HepG2 (cell line): ENCODE measurements at regions not wholly inside any gene's neighbourhood (a gene's known extent, or its start where the extent isn't known, plus 50 kb on each side); places are given as distances from the start of the nearest gene placed in this dataset.

Source experiments
- ATAC-seq: fragments of 200-7000 bp; cut with Tn5 transposase; 3 replicates; pipeline ENCODE4 v1.9.1; 2020; ENCODE audit warnings: mild to moderate bottlenecking, moderate library complexity
- BruUV-seq: library from RNA; stranded (reverse); fragments of 400-500 nt; replicated peaks from 2 replicates; lab custom pipeline; 2021; lab: Mats Ljungman, UMichigan
- CTCF ChIA-PET: fragments of 300-600 bp; formaldehyde crosslinking; extraction: SDS; loops from one replicate; lab custom pipeline; 2021; ENCODE audit warnings: low total read pairs, inconsistent platforms, low intra/inter-chr PET ratio; lab: Yijun Ruan, JAX
- POLR2A ChIA-PET: fragments of 350-600 bp; sonication (Branson Sonifier 250); formaldehyde crosslinking; loops from one replicate; lab custom pipeline; 2020; ENCODE audit warnings: antibody characterized with exemption, inconsistent platforms; lab: Yijun Ruan, JAX
- DNase-seq: peaks from one replicate; pipeline ENCODE4 v3.0.0-alpha.2; 2015; ENCODE audit warnings: low spot score
- FAIRE-seq: peaks from 3 replicates; lab custom pipeline; 2011; peaks lifted over from hg19 to GRCh38; lab: Jason Lieb, UNC
- H2AFZ ChIP-seq: one replicate; pipeline ENCODE4 v1.6.1; 2011; ENCODE audit warnings: low read length, inconsistent platforms
- H3K27ac ChIP-seq: fragments of 300-600 bp; 3 replicates; pipeline ENCODE4 v1.8.0; 2011; ENCODE audit warnings: mixed run types, mild to moderate bottlenecking, mixed read lengths, low read length, inconsistent platforms; ENCODE audit not compliant: insufficient read depth; ENCODE audit errors: extremely low read length
- H3K27me3 ChIP-seq, 2 experiments: fragments of 200-600 bp in 1 of 2; 2 replicates in 1 of 2; 3 replicates in 1 of 2; pipeline versions ENCODE4 v1.6.0 to v1.8.0; 2011; ENCODE audit warnings: low read length in 2 of 2, mild to moderate bottlenecking in 2 of 2, moderate library complexity in 2 of 2, inconsistent platforms in 1 of 2; ENCODE audit not compliant: insufficient read depth in 2 of 2, control insufficient read depth in 1 of 2
- H3K36me3 ChIP-seq, 2 experiments: fragments of 200-600 bp in 1 of 2; replicated peaks in 1 of 2; 2 replicates in 1 of 2; 3 replicates in 1 of 2; pipeline versions ENCODE4 v1.5.1 to v1.8.0; 2011; ENCODE audit warnings: low read length in 2 of 2, inconsistent platforms in 1 of 2; ENCODE audit not compliant: insufficient read depth in 2 of 2, control insufficient read depth in 1 of 2
- H3K4me1 ChIP-seq: 2 replicates; pipeline ENCODE4 v1.5.1; 2012; ENCODE audit warnings: low read length, inconsistent platforms; ENCODE audit not compliant: insufficient read depth
- H3K4me2 ChIP-seq: 2 replicates; pipeline ENCODE4 v1.6.0; 2011; ENCODE audit warnings: low read depth, low read length, inconsistent platforms
- H3K4me3 ChIP-seq, 3 experiments: fragments of 200-600 bp in 1 of 3; sonication (generic), shearing (Covaris generic) in 1 of 3; replicated peaks in 1 of 3; 2 replicates each; pipeline ENCODE4 v1.5.1; 2011 to 2016; ENCODE audit warnings: low read length in 3 of 3, inconsistent platforms in 2 of 3, low read depth in 2 of 3, mild to moderate bottlenecking in 2 of 3, control low read depth in 1 of 3, mixed read lengths in 1 of 3; ENCODE audit not compliant: insufficient read depth in 1 of 3
- H3K79me2 ChIP-seq: one replicate; pipeline ENCODE4 v1.6.1; 2011; ENCODE audit warnings: low read length, inconsistent platforms; ENCODE audit not compliant: insufficient read depth
- H3K9ac ChIP-seq: 2 replicates; pipeline ENCODE4 v1.6.0; 2011; ENCODE audit warnings: mild to moderate bottlenecking, low read depth, low read length, inconsistent platforms; ENCODE audit not compliant: insufficient read depth
- H3K9me3 ChIP-seq: 2 replicates; pipeline ENCODE4 v1.5.1; 2012; ENCODE audit warnings: mild to moderate bottlenecking, low read length
- H4K20me1 ChIP-seq: 2 replicates; pipeline ENCODE4 v1.6.0; 2011; ENCODE audit warnings: inconsistent platforms, mild to moderate bottlenecking, low read length, moderate library complexity; ENCODE audit not compliant: insufficient read depth
- BRD4 ChIP-seq: sonication (generic); formaldehyde crosslinking; IDR thresholded peaks from 2 replicates; pipeline ENCODE4 v1.4.0; 2020; ENCODE audit warnings: missing genetic modification reagents
- CENPT ChIP-seq: sonication (generic); formaldehyde crosslinking; IDR thresholded peaks from 2 replicates; pipeline ENCODE4 v1.8.0; 2022; ENCODE audit warnings: low read depth, mild to moderate bottlenecking, moderate library complexity, missing genetic modification reagents
- FOXJ3 ChIP-seq: sonication (generic); formaldehyde crosslinking; IDR thresholded peaks from 2 replicates; pipeline ENCODE4 v1.4.0; 2020; ENCODE audit warnings: missing genetic modification reagents, mild to moderate bottlenecking, borderline replicate concordance
- HOXA3 ChIP-seq: sonication (generic); formaldehyde crosslinking; IDR thresholded peaks from 2 replicates; pipeline ENCODE4 v1.5.0; 2020; ENCODE audit warnings: missing genetic modification reagents
- MAFK ChIP-seq, 2 experiments: IDR thresholded peaks in 1 of 2; conservative IDR thresholded peaks in 1 of 2; 2 replicates each; pipeline ENCODE4 v1.6.1; 2011; ENCODE audit warnings: improper control_type of control experiment in 2 of 2, low read length in 2 of 2
- NR2C2 ChIP-seq: sonication (generic); formaldehyde crosslinking; IDR thresholded peaks from 2 replicates; pipeline ENCODE4 v1.4.0; 2020; ENCODE audit warnings: missing genetic modification reagents, mild to moderate bottlenecking, moderate library complexity, borderline replicate concordance
- SOX13 ChIP-seq, 3 experiments: fragments of 450-650 bp in 1 of 3; sonication (generic) in 1 of 3; formaldehyde crosslinking in 1 of 3; IDR thresholded peaks in 2 of 3; conservative IDR thresholded peaks in 1 of 3; 2 replicates each; pipeline versions ENCODE4 v1.5.0 to v1.6.1; 2016 to 2020; ENCODE audit warnings: antibody characterized with exemption in 1 of 3, mild to moderate bottlenecking in 1 of 3, missing compliant biosample characterization in 1 of 3, missing genetic modification reagents in 1 of 3, moderate library complexity in 1 of 3
- WGBS: methylation state at CpG from one replicate; pipeline ENCODE4 v1.1.6; 2017; ENCODE audit warnings: low lambda C conversion rate; 5-methylcytosine and 5-hydroxymethylcytosine counted together
- in situ Hi-C: cut with HindIII; loops from 2 replicates; pipeline ENCODE4 v1.10.0; 2017; ENCODE audit warnings: low pct_unique_long_range_greater_than_20kb; ENCODE audit not compliant: extremely low pct_ligation_motif_present
- intact Hi-C: fragments of 100-400 bp; cut with micrococcal nuclease; formaldehyde crosslinking; loops from one replicate; pipeline ENCODE4 v1.10.0; 2022; ENCODE audit not compliant: unreplicated experiment
- TF ChIP-seq, protein P1 (sequence below): sonication (generic); formaldehyde crosslinking; IDR thresholded peaks from 2 replicates; pipeline ENCODE4 v1.5.1; 2020; ENCODE audit warnings: mild to moderate bottlenecking, missing genetic modification reagents, moderate library complexity

DNA sequence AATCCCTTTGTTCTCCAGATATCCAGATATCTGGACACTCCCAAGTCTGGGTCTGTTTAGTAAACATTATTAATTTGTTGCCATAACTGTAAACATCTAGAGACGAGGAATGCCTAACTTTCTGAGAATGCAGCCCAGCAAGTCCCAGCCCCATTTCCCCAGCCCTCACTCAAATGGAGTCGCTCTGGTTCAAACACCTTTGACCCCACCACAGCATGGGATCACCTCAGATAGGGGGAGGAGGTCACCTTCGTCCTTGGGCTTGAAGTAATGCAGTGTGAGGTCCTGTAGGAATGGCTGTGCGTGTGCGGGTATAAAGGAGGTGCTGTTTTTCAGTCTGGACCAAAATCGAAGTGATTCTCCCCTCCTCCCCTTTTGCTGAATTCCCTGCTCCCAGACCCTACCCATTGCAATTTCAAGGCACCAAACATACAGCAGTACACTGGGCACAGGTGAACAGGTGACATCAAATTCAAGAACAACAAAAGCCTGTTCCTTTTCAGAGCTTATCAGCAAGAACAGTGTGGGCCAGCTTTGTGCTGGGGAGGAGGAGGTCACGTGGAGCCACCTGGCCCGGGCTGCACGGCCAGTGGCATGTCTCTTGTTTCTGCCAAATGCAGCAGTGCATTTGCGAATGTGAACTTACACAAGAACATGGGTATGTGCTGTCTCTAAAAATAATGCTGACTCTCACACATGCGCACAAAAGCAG, 57.5 kb upstream of the TRPM1 start:
- TF ChIP-seq, protein P1, sequence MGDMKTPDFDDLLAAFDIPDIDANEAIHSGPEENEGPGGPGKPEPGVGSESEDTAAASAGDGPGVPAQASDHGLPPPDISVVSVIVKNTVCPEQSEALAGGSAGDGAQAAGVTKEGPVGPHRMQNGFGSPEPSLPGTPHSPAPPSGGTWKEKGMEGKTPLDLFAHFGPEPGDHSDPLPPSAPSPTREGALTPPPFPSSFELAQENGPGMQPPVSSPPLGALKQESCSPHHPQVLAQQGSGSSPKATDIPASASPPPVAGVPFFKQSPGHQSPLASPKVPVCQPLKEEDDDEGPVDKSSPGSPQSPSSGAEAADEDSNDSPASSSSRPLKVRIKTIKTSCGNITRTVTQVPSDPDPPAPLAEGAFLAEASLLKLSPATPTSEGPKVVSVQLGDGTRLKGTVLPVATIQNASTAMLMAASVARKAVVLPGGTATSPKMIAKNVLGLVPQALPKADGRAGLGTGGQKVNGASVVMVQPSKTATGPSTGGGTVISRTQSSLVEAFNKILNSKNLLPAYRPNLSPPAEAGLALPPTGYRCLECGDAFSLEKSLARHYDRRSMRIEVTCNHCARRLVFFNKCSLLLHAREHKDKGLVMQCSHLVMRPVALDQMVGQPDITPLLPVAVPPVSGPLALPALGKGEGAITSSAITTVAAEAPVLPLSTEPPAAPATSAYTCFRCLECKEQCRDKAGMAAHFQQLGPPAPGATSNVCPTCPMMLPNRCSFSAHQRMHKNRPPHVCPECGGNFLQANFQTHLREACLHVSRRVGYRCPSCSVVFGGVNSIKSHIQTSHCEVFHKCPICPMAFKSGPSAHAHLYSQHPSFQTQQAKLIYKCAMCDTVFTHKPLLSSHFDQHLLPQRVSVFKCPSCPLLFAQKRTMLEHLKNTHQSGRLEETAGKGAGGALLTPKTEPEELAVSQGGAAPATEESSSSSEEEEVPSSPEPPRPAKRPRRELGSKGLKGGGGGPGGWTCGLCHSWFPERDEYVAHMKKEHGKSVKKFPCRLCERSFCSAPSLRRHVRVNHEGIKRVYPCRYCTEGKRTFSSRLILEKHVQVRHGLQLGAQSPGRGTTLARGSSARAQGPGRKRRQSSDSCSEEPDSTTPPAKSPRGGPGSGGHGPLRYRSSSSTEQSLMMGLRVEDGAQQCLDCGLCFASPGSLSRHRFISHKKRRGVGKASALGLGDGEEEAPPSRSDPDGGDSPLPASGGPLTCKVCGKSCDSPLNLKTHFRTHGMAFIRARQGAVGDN (CRISPR knock-in tag): peak; percentile 43; the same call in 1 of the 2 replicates
- TF ChIP-seq BRD4 (CRISPR knock-in tag) (peak; percentile 60; the same call in 1 of the 2 replicates), CENPT (CRISPR knock-in tag) (no peak), HOXA3 (0 out of 2 replicates have a peak, but pooled peaks have one; percentile 10), FOXJ3 (CRISPR knock-in tag) (no peak), MAFK (conservative IDR thresholded peaks at IDR 0.05 in 1 of 2, IDR thresholded peaks at IDR 0.05 in 1 of 2; ENCODE audit: low read length in 2 of 2) (peak in 1 of 2 experiments; percentile 25; a peak in 1 of 4 replicates), SOX13 (IDR thresholded peaks at IDR 0.05) (no peak), SOX13 (CRISPR knock-in tag; conservative IDR thresholded peaks at IDR 0.05 in 1 of 2, IDR thresholded peaks at IDR 0.05 in 1 of 2) (peak in 1 of 2 experiments; percentile 16; a peak in 1 of 4 replicates), NR2C2 (0 out of 2 replicates have a peak, but pooled peaks have one; percentile 56)
- peak overlapping the region; percentile 20; the same call in 1 of the 2 replicates for H3K4me2 ChIP-seq
- H3K27ac ChIP-seq: peak overlapping the region; percentile 99
- in situ Hi-C loops: no loop called here
- no peaks in the 10 kb centered on the region for H3K27me3 ChIP-seq
- DNase-seq (no peak), FAIRE-seq (no peak), ATAC-seq (no peak)
- no TSS peak for BruUV-seq
- H3K79me2 ChIP-seq: no peaks in the 10 kb centered on the region
- H3K36me3 ChIP-seq: no peaks in the 10 kb centered on the region
- H3K4me1 ChIP-seq: peaks cover 71% of the 10 kb centered on the region
- CTCF ChIA-PET: no interaction called here
- H4K20me1 ChIP-seq: no peaks in the 10 kb centered on the region
- 84% methylated on average over 8 of the region's 11 CpGs for WGBS
- H2AFZ ChIP-seq: no peak overlapping the region
- peak overlapping the region; percentile 18; the same call in 1 of the 2 replicates for H3K9ac ChIP-seq
- no peaks in the 10 kb centered on the region for H3K9me3 ChIP-seq
- no peak overlapping the region for H3K4me3 ChIP-seq
- POLR2A ChIA-PET: no interaction called here
- intact Hi-C loops: no loop called here
